ENCODE measurements at regions not wholly inside any gene's neighbourhood (a gene's known extent, or its start where the extent isn't known, plus 50 kb on each side); places are given as distances from the start of the nearest gene placed in this dataset.

DNA sequence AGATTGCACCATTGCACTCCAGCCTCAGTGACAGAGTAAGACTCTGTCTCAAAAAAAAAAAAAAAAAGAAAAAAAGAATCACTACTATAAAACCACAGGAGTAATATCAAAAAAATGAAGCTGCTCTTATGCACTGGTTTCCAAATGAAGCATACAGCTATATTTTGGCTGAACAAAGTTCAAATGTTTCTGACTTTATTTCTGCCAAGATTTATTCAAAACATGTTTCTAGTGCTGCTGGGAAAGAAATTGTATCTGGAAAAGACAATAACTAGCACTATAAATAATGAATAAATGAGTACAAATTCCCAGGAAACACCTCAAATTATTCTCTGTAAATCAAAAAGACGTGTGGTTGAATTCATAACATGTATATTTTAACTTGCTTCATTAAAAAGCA is 102.5 kb upstream of the MME start:
- Histone ChIP-seq H4K20me1 (ENCODE audit: low read depth) (no peaks in the 10 kb centered on the region), H3K79me2 (ENCODE audit: low read depth) (no peaks in the 10 kb centered on the region), H3K4me3 (no peak overlapping the region), H3F3A (ENCODE audit: low read depth) (no peaks in the 10 kb centered on the region), H3K36me3 (no peaks in the 10 kb centered on the region), H3K27me3 (no peaks in the 10 kb centered on the region), H3K27ac (no peak overlapping the region), H3K4me2 (no peak overlapping the region), H2AFZ (replicated peaks) (no peak overlapping the region), H3K9me3 (ENCODE audit: low read depth) (no peaks in the 10 kb centered on the region), H3K9ac (no peak overlapping the region), H3K4me1 (no peaks in the 10 kb centered on the region)
- Mint-ChIP-seq H3K9me3 (no peaks in the 10 kb centered on the region), H3K4me3 (no peak overlapping the region), H3K27ac (no peak overlapping the region), H3K36me3 (no peaks in the 10 kb centered on the region), H3K4me1 (no peaks in the 10 kb centered on the region), H3K27me3 (ENCODE audit: insufficient read depth, low read depth) (peaks cover 2% of the 10 kb centered on the region)
- no peak for DNase-seq (ENCODE audit: low spot score)
- TF ChIP-seq EZH2phosphoT487 (IDR thresholded peaks at IDR 0.05), result no peak
- TF ChIP-seq, protein P1, sequence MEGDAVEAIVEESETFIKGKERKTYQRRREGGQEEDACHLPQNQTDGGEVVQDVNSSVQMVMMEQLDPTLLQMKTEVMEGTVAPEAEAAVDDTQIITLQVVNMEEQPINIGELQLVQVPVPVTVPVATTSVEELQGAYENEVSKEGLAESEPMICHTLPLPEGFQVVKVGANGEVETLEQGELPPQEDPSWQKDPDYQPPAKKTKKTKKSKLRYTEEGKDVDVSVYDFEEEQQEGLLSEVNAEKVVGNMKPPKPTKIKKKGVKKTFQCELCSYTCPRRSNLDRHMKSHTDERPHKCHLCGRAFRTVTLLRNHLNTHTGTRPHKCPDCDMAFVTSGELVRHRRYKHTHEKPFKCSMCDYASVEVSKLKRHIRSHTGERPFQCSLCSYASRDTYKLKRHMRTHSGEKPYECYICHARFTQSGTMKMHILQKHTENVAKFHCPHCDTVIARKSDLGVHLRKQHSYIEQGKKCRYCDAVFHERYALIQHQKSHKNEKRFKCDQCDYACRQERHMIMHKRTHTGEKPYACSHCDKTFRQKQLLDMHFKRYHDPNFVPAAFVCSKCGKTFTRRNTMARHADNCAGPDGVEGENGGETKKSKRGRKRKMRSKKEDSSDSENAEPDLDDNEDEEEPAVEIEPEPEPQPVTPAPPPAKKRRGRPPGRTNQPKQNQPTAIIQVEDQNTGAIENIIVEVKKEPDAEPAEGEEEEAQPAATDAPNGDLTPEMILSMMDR (IDR thresholded peaks at IDR 0.05), result no peak
- no peak for TF ChIP-seq EZH2 (IDR thresholded peaks at IDR 0.05)

DNA sequence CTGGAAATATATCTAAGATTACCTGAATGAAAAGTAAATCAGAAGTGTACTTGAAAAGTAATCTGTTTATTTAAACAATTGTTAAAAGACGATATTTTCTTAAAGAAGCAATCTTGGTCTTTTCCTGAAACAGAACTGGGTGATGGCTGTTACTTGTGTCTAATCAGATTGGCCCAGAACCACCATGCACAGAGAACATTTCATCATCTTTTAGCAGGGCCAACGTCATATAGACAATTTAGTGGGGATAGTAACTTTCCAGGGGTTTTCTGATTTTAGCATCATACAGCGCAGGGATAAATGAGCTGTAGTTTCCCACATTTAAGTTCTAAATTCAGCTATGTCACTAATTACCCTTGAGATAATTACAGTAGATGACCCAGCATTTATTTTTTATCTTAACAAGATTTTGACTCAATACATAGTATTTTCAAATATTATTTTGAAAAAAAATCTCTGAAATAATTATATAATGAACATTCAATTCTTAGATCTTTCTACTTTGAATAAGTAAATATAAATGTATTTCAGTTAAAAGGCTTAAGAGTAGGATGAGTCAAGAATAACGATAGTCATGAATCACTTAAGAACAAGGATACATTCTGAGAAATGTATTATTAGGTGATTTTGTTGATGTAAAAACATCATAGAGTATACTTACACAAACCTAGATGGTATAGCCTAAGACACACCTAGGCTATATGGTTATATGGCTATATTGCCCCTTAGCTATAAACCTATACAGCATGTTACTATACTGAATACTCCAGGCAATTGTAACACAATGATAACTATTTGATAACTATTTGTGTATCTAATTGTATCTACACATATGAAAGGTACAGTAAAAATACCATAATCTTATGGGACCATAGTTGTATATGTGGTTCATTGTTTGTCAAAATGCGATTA is 103.8 kb upstream of the MME start:
- Mint-ChIP-seq H3K27ac (no peak overlapping the region), H3K36me3 (no peaks in the 10 kb centered on the region), H3K9me3 (no peaks in the 10 kb centered on the region), H3K27me3 (ENCODE audit: insufficient read depth, low read depth) (peaks cover 2% of the 10 kb centered on the region), H3K4me1 (no peaks in the 10 kb centered on the region), H3K4me3 (no peak overlapping the region)
- Histone ChIP-seq H3K27ac (no peak overlapping the region), H3K9me3 (ENCODE audit: low read depth) (no peaks in the 10 kb centered on the region), H3K9ac (no peak overlapping the region), H4K20me1 (ENCODE audit: low read depth) (no peaks in the 10 kb centered on the region), H3K4me3 (no peak overlapping the region), H2AFZ (replicated peaks) (no peak overlapping the region), H3K79me2 (ENCODE audit: low read depth) (no peaks in the 10 kb centered on the region), H3K4me1 (no peaks in the 10 kb centered on the region), H3K36me3 (no peaks in the 10 kb centered on the region), H3K27me3 (no peaks in the 10 kb centered on the region), H3K4me2 (no peak overlapping the region), H3F3A (ENCODE audit: low read depth) (no peaks in the 10 kb centered on the region)
- DNase-seq (ENCODE audit: low spot score), result no peak
- TF ChIP-seq EZH2phosphoT487 (IDR thresholded peaks at IDR 0.05) (no peak), EZH2 (IDR thresholded peaks at IDR 0.05) (no peak)
- TF ChIP-seq, protein P1 (IDR thresholded peaks at IDR 0.05), result no peak

DNA sequence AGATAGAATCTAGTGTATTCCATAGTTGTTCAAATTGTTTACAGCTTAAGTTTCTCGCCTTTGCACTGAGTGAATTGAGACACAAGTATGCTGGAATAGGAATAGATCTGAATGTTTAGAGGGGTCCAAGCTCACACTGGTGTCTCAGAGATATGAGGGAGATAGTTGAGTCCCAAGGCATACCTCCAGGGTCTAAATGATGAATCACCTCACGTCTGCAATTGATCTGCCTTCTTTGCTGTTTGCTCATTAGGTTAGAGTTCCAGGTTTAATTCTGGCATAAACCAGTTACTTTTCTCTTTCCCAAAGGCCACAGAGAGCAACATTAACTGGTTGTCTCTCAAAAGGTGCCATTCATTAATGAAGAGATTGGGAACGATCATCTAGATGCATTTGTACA is 106.3 kb upstream of the MME start:
- no peak for TF ChIP-seq EZH2phosphoT487 (IDR thresholded peaks at IDR 0.05)
- TF ChIP-seq, protein P1 (IDR thresholded peaks at IDR 0.05), result no peak
- no peak for TF ChIP-seq EZH2 (IDR thresholded peaks at IDR 0.05)

More for the DNA sequence above, 106.3 kb upstream of the MME start:
- no peaks in the 10 kb centered on the region for H3K36me3 ChIP-seq
- no peak overlapping the region for H3K4me2 ChIP-seq
- Mint-ChIP-seq H3K9me3 (no peaks in the 10 kb centered on the region), H3K27me3 (ENCODE audit: insufficient read depth, low read depth) (peaks cover 2% of the 10 kb centered on the region), H3K36me3 (no peaks in the 10 kb centered on the region), H3K4me1 (no peaks in the 10 kb centered on the region), H3K27ac (no peak overlapping the region), H3K4me3 (no peak overlapping the region)
- no peak overlapping the region for H3K9ac ChIP-seq
- H3K27ac ChIP-seq, result no peak overlapping the region
- H4K20me1 ChIP-seq (ENCODE audit: low read depth), result no peaks in the 10 kb centered on the region
- DNase-seq (ENCODE audit: low spot score), result no peak
- H3K4me3 ChIP-seq, result no peak overlapping the region
- H3K27me3 ChIP-seq, result no peaks in the 10 kb centered on the region
- H2AFZ ChIP-seq (replicated peaks), result no peak overlapping the region
- H3F3A ChIP-seq (ENCODE audit: low read depth), result no peaks in the 10 kb centered on the region
- no peaks in the 10 kb centered on the region for H3K9me3 ChIP-seq (ENCODE audit: low read depth)
- no peaks in the 10 kb centered on the region for H3K4me1 ChIP-seq
- H3K79me2 ChIP-seq (ENCODE audit: low read depth), result no peaks in the 10 kb centered on the region

Measured in neural progenitor cell (in vitro differentiated cells).